Fibroblast of lung (primary cell): ENCODE measurements at regions not wholly inside any gene's neighbourhood (a gene's known extent, or its start where the extent isn't known, plus 50 kb on each side); places are given as distances from the start of the nearest gene placed in this dataset.

ENCODE experiments used
- DNase-seq, 2 donors: peaks; one replicate each; pipeline versions ENCODE4 v3.0.0 to v3.0.0-alpha.2; 2010; ENCODE audit warnings: low read depth in 2 of 2
- H2AFZ ChIP-seq: 2 replicates; pipeline ENCODE4 v1.5.1; 2012; ENCODE audit warnings: low read length, control low read depth, inconsistent platforms
- H3K27ac ChIP-seq: 2 replicates; pipeline ENCODE4 v1.5.1; 2011; ENCODE audit warnings: low read length, control low read depth; ENCODE audit not compliant: insufficient read depth
- H3K27me3 ChIP-seq: 2 replicates; pipeline ENCODE4 v1.5.1; 2011; ENCODE audit warnings: mild to moderate bottlenecking, low read length; ENCODE audit not compliant: control insufficient read depth, insufficient read depth
- H3K36me3 ChIP-seq: 2 replicates; pipeline ENCODE4 v1.5.1; 2011; ENCODE audit warnings: low read length; ENCODE audit not compliant: control insufficient read depth, insufficient read depth
- H3K4me1 ChIP-seq: 2 replicates; pipeline ENCODE4 v1.5.1; 2011; ENCODE audit warnings: low read length; ENCODE audit not compliant: control insufficient read depth, insufficient read depth; ENCODE audit errors: extremely low read depth
- H3K4me2 ChIP-seq: 2 replicates; pipeline ENCODE4 v1.5.1; 2011; ENCODE audit warnings: low read length, control low read depth; ENCODE audit not compliant: insufficient read depth; ENCODE audit errors: extremely low read depth
- H3K4me3 ChIP-seq, 4 experiments: fragments of 200-600 bp in 1 of 4; sonication (generic) in 1 of 4; replicated peaks in 1 of 4; 2 replicates each; pipeline ENCODE4 v1.5.1; 2011 to 2016; ENCODE audit warnings: low read length in 4 of 4, low read depth in 3 of 4, mild to moderate bottlenecking in 3 of 4, control low read depth in 2 of 4, inconsistent platforms in 1 of 4, mixed read lengths in 1 of 4; ENCODE audit not compliant: insufficient read depth in 1 of 4; ENCODE audit errors: control extremely low read depth in 1 of 4
- H3K79me2 ChIP-seq: 2 replicates; pipeline ENCODE4 v1.5.1; 2012; ENCODE audit warnings: mild to moderate bottlenecking, low read length, inconsistent platforms; ENCODE audit not compliant: control insufficient read depth, insufficient read depth
- H3K9ac ChIP-seq: 2 replicates; pipeline ENCODE4 v1.5.1; 2011; ENCODE audit warnings: mild to moderate bottlenecking, low read length, control low read depth; ENCODE audit not compliant: insufficient read depth
- H3K9me3 ChIP-seq: 2 replicates; pipeline ENCODE4 v1.5.1; 2012; ENCODE audit warnings: low read depth, low read length; ENCODE audit not compliant: control insufficient read depth, insufficient read depth
- H4K20me1 ChIP-seq: 2 replicates; pipeline ENCODE4 v1.5.1; 2011; ENCODE audit warnings: low read length; ENCODE audit not compliant: control insufficient read depth, insufficient read depth; ENCODE audit errors: extremely low read depth
- EZH2 ChIP-seq: IDR thresholded peaks from 2 replicates; pipeline ENCODE4 v1.5.1; 2012; ENCODE audit warnings: low read length, control low read depth, mild to moderate bottlenecking; ENCODE audit errors: missing control alignments
- TF ChIP-seq, protein P1 (sequence below), 2 donors: IDR thresholded peaks in 1 of 2; conservative IDR thresholded peaks in 1 of 2; 1 replicate in 1 of 2; 2 replicates in 1 of 2; pipeline ENCODE4 v1.5.1; 2011 to 2012; ENCODE audit warnings: low read length in 2 of 2, control low read depth in 1 of 2, inconsistent platforms in 1 of 2, low read depth in 1 of 2, mild to moderate bottlenecking in 1 of 2

DNA sequence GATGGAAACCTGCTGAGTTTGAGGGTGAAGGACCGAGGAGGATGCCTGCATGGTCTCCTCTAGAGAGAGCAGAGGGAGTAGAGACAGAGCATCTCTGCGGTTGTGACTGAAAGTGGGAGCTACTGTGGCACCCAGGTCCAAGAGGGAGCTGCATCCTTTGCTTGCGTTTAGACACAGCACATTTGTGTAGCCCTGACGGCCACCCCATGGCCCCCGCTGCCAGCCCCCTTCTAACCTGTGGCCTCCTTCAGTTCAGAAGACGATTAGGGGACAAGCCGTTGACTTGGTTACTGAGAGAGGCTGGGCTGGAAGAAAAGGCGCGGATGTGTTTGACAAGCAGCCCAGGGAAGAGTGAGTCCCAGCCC, 690.9 kb downstream of the BRD1 start:
- Histone ChIP-seq H3K27ac (no peak overlapping the region), H3K79me2 (no peaks in the 10 kb centered on the region), H2AFZ (no peak overlapping the region), H3K9me3 (no peaks in the 10 kb centered on the region), H3K9ac (no peak overlapping the region), H3K4me3 (no peak overlapping the region), H4K20me1 (no peaks in the 10 kb centered on the region), H3K27me3 (no peaks in the 10 kb centered on the region), H3K36me3 (no peaks in the 10 kb centered on the region), H3K4me2 (no peak overlapping the region), H3K4me1 (no peaks in the 10 kb centered on the region)
- TF ChIP-seq, protein P1, sequence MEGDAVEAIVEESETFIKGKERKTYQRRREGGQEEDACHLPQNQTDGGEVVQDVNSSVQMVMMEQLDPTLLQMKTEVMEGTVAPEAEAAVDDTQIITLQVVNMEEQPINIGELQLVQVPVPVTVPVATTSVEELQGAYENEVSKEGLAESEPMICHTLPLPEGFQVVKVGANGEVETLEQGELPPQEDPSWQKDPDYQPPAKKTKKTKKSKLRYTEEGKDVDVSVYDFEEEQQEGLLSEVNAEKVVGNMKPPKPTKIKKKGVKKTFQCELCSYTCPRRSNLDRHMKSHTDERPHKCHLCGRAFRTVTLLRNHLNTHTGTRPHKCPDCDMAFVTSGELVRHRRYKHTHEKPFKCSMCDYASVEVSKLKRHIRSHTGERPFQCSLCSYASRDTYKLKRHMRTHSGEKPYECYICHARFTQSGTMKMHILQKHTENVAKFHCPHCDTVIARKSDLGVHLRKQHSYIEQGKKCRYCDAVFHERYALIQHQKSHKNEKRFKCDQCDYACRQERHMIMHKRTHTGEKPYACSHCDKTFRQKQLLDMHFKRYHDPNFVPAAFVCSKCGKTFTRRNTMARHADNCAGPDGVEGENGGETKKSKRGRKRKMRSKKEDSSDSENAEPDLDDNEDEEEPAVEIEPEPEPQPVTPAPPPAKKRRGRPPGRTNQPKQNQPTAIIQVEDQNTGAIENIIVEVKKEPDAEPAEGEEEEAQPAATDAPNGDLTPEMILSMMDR (conservative IDR thresholded peaks at IDR 0.05 in 1 of 2, IDR thresholded peaks at IDR 0.05 in 1 of 2; ENCODE audit: low read depth in 1 of 2, low read length in 2 of 2): no peak
- TF ChIP-seq EZH2: no peak
- no peak for DNase-seq

DNA sequence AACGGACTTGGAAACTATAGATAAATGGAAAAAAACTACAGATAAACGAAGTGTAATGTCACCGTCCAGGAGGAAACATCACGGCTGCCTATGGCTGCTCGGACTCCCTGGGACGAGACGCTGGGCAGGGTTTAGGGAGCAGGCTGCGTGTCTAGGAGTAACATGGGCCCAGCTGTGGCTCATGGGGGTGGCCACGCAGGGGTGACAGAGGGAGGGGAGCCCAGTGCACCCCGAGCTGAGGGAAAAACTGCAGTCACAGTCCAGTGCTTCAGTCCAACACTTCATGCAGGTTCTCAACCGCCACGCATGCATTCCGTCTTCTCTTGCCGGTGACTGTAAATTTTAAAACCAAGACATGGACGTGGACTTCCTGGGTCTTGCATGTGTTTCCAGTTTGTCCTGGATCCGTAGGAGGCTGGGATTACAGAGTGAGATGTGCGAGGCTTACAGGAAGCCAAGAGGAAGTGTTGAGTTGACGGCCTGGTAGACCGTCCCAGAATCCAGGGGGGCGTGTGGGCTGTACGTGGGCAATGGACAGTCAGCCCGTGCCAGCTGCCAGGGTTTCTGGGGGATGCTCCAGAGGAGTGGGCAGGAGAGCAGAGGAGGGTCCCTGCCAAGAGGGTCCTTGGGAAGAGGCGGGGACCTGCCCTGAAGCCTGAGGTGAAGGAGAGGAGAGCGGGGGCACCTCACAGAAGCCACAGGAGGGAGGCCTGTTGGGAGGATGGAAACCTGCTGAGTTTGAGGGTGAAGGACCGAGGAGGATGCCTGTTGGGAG, 691.4 kb downstream of the BRD1 start:
- no peak for DNase-seq
- Histone ChIP-seq H3K4me2 (no peak overlapping the region), H3K27ac (no peak overlapping the region), H3K79me2 (no peaks in the 10 kb centered on the region), H3K36me3 (no peaks in the 10 kb centered on the region), H4K20me1 (no peaks in the 10 kb centered on the region), H3K9ac (no peak overlapping the region), H3K27me3 (no peaks in the 10 kb centered on the region), H3K4me3 (no peak overlapping the region), H3K4me1 (no peaks in the 10 kb centered on the region), H2AFZ (no peak overlapping the region), H3K9me3 (no peaks in the 10 kb centered on the region)
- no peak for TF ChIP-seq EZH2
- TF ChIP-seq, protein P1 (conservative IDR thresholded peaks at IDR 0.05 in 1 of 2, IDR thresholded peaks at IDR 0.05 in 1 of 2; ENCODE audit: low read depth in 1 of 2, low read length in 2 of 2): no peak

DNA sequence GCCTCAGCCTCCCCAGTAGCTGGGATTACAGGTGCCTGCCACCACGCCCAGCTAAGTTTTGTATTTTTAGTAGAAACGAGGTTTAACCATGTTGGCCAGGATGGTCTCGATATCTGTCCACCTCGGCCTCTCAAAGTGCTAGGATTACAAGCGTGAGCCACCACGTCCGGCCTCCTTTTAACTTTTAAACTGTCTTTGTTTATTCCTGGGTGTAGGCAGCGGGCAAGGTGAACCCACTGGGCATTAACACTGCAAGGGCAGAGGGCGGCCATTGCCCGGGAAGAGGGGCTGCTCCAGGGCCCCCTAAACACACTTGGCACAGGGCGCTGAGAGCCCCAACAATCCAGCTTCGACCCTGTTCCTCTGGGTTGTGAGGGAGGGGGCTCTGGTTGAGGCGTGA, 693.6 kb downstream of the BRD1 start:
- TF ChIP-seq EZH2: no peak
- Histone ChIP-seq H3K9me3 (no peaks in the 10 kb centered on the region), H3K9ac (no peak overlapping the region), H3K27ac (no peak overlapping the region), H3K27me3 (no peaks in the 10 kb centered on the region), H3K36me3 (no peaks in the 10 kb centered on the region), H3K4me2 (no peak overlapping the region), H3K79me2 (no peaks in the 10 kb centered on the region), H3K4me1 (no peaks in the 10 kb centered on the region), H3K4me3 (no peak overlapping the region), H4K20me1 (no peaks in the 10 kb centered on the region), H2AFZ (no peak overlapping the region)
- no peak for DNase-seq
